ENCODE measurements at regions not wholly inside any gene's neighbourhood (a gene's known extent, or its start where the extent isn't known, plus 50 kb on each side); places are given as distances from the start of the nearest gene placed in this dataset.

- Histone ChIP-seq H3K27ac (ENCODE audit: low read length) (peak overlapping the region; percentile 97), H4K20me1 (ENCODE audit: insufficient read depth, low read depth, low read length) (no peaks in the 10 kb centered on the region), H3K4me3 (ENCODE audit: low read length) (peak overlapping the region; percentile 20; the same call in 1 of the 2 replicates), H3K9me3 (ENCODE audit: low read length) (no peaks in the 10 kb centered on the region), H3K4me2 (ENCODE audit: low read depth, low read length, poor library complexity, severe bottlenecking) (peak overlapping the region; percentile 64), H3K36me3 (ENCODE audit: insufficient read depth, low read length) (no peaks in the 10 kb centered on the region), H3K79me2 (ENCODE audit: low read length) (no peaks in the 10 kb centered on the region), H3K4me1 (ENCODE audit: low read length) (peaks cover 76% of the 10 kb centered on the region), H3K9ac (ENCODE audit: low read length) (peak overlapping the region; percentile 69), H3K9me2 (replicated peaks; ENCODE audit: insufficient read depth, low read length) (no peaks in the 10 kb centered on the region), H2AFZ (ENCODE audit: low read length) (peak overlapping the region; percentile 13; the same call in 1 of the 2 replicates), H3K27me3 (ENCODE audit: low read length) (no peaks in the 10 kb centered on the region)
- peak; percentile 98 for DNase-seq
Measured at GRCh38 chr2:67836866-67837265, 225.9 kb downstream of the C1D start.

- DNase-seq = peak; percentile 54
- no peaks in the 10 kb centered on the region for H3K9me3 ChIP-seq (ENCODE audit: low read length)
Measured at GRCh38 chr2:67838205-67838604, 224.6 kb downstream of the C1D start.

GRCh38 chr2:67839242-67839641, 223.6 kb downstream of the C1D start:
- Histone ChIP-seq H3K36me3 (ENCODE audit: insufficient read depth, low read length) (no peaks in the 10 kb centered on the region), H3K9ac (ENCODE audit: low read length) (peak overlapping the region; percentile 21), H3K27me3 (ENCODE audit: low read length) (no peaks in the 10 kb centered on the region), H4K20me1 (ENCODE audit: insufficient read depth, low read depth, low read length) (no peaks in the 10 kb centered on the region), H3K79me2 (ENCODE audit: low read length) (no peaks in the 10 kb centered on the region), H3K9me2 (replicated peaks; ENCODE audit: insufficient read depth, low read length) (no peaks in the 10 kb centered on the region), H3K4me1 (ENCODE audit: low read length) (peaks cover 65% of the 10 kb centered on the region), H3K27ac (ENCODE audit: low read length) (peak overlapping the region; percentile 97), H3K4me3 (ENCODE audit: low read length) (no peak overlapping the region), H2AFZ (ENCODE audit: low read length) (peak overlapping the region; percentile 32), H3K4me2 (ENCODE audit: low read depth, low read length, poor library complexity, severe bottlenecking) (peak overlapping the region; percentile 20), H3K9me3 (ENCODE audit: low read length) (no peaks in the 10 kb centered on the region)
- DNase-seq = peak; percentile 76

More at GRCh38 chr2:67838205-67838604, 224.6 kb downstream of the C1D start:
- Histone ChIP-seq H3K4me1 (ENCODE audit: low read length) (peaks cover 75% of the 10 kb centered on the region), H2AFZ (ENCODE audit: low read length) (peak overlapping the region; percentile 1; the same call in 1 of the 2 replicates), H3K4me3 (ENCODE audit: low read length) (no peak overlapping the region), H3K9ac (ENCODE audit: low read length) (peak overlapping the region; percentile 69), H4K20me1 (ENCODE audit: insufficient read depth, low read depth, low read length) (no peaks in the 10 kb centered on the region), H3K27me3 (ENCODE audit: low read length) (no peaks in the 10 kb centered on the region), H3K9me2 (replicated peaks; ENCODE audit: insufficient read depth, low read length) (no peaks in the 10 kb centered on the region), H3K27ac (ENCODE audit: low read length) (peak overlapping the region; percentile 97), H3K4me2 (ENCODE audit: low read depth, low read length, poor library complexity, severe bottlenecking) (peak overlapping the region; percentile 64), H3K79me2 (ENCODE audit: low read length) (no peaks in the 10 kb centered on the region), H3K36me3 (ENCODE audit: insufficient read depth, low read length) (no peaks in the 10 kb centered on the region)

- Histone ChIP-seq H4K20me1 (ENCODE audit: insufficient read depth, low read depth, low read length) (no peaks in the 10 kb centered on the region), H3K4me2 (ENCODE audit: low read depth, low read length, poor library complexity, severe bottlenecking) (peak overlapping the region; percentile 20), H3K4me1 (ENCODE audit: low read length) (peaks cover 61% of the 10 kb centered on the region), H2AFZ (ENCODE audit: low read length) (peak overlapping the region; percentile 32), H3K9me3 (ENCODE audit: low read length) (no peaks in the 10 kb centered on the region), H3K9ac (ENCODE audit: low read length) (peak overlapping the region; percentile 21), H3K27me3 (ENCODE audit: low read length) (no peaks in the 10 kb centered on the region), H3K27ac (ENCODE audit: low read length) (peak overlapping the region; percentile 97), H3K9me2 (replicated peaks; ENCODE audit: insufficient read depth, low read length) (no peaks in the 10 kb centered on the region), H3K79me2 (ENCODE audit: low read length) (no peaks in the 10 kb centered on the region), H3K36me3 (ENCODE audit: insufficient read depth, low read length) (no peaks in the 10 kb centered on the region), H3K4me3 (ENCODE audit: low read length) (no peak overlapping the region)
- no peak for DNase-seq
Measured at GRCh38 chr2:67839668-67840067, 223.1 kb downstream of the C1D start.

- Histone ChIP-seq H3K4me1 (ENCODE audit: low read length) (peaks cover 54% of the 10 kb centered on the region), H4K20me1 (ENCODE audit: insufficient read depth, low read depth, low read length) (no peaks in the 10 kb centered on the region), H3K9ac (ENCODE audit: low read length) (peak overlapping the region; percentile 21; the same call in 1 of the 2 replicates), H3K4me2 (ENCODE audit: low read depth, low read length, poor library complexity, severe bottlenecking) (peak overlapping the region; percentile 20), H3K9me3 (ENCODE audit: low read length) (no peaks in the 10 kb centered on the region), H2AFZ (ENCODE audit: low read length) (no peak overlapping the region; the same call in 1 of the 2 replicates), H3K27ac (ENCODE audit: low read length) (peak overlapping the region; percentile 97), H3K36me3 (ENCODE audit: insufficient read depth, low read length) (no peaks in the 10 kb centered on the region), H3K79me2 (ENCODE audit: low read length) (no peaks in the 10 kb centered on the region), H3K9me2 (replicated peaks; ENCODE audit: insufficient read depth, low read length) (no peaks in the 10 kb centered on the region), H3K27me3 (ENCODE audit: low read length) (no peaks in the 10 kb centered on the region), H3K4me3 (ENCODE audit: low read length) (no peak overlapping the region)
- DNase-seq = peak; percentile 97
Measured at GRCh38 chr2:67840460-67841068, 222.2 kb downstream of the C1D start.

- Histone ChIP-seq H2AFZ (ENCODE audit: low read length) (no peak overlapping the region), H3K27me3 (ENCODE audit: low read length) (no peaks in the 10 kb centered on the region), H3K9me3 (ENCODE audit: low read length) (no peaks in the 10 kb centered on the region), H3K4me3 (ENCODE audit: low read length) (no peak overlapping the region), H3K9ac (ENCODE audit: low read length) (no peak overlapping the region), H3K79me2 (ENCODE audit: low read length) (no peaks in the 10 kb centered on the region), H3K9me2 (replicated peaks; ENCODE audit: insufficient read depth, low read length) (no peaks in the 10 kb centered on the region), H3K4me2 (ENCODE audit: low read depth, low read length, poor library complexity, severe bottlenecking) (no peak overlapping the region), H3K4me1 (ENCODE audit: low read length) (peaks cover 48% of the 10 kb centered on the region), H3K27ac (ENCODE audit: low read length) (no peak overlapping the region), H4K20me1 (ENCODE audit: insufficient read depth, low read depth, low read length) (no peaks in the 10 kb centered on the region), H3K36me3 (ENCODE audit: insufficient read depth, low read length) (no peaks in the 10 kb centered on the region)
- DNase-seq = no peak
Measured at GRCh38 chr2:67841711-67842110, 221.1 kb downstream of the C1D start.

GRCh38 chr2:67842375-67842959, 220.3 kb downstream of the C1D start:
- no peaks in the 10 kb centered on the region for H3K79me2 ChIP-seq (ENCODE audit: low read length)
- no peaks in the 10 kb centered on the region for H3K9me3 ChIP-seq (ENCODE audit: low read length)
- H3K4me2 ChIP-seq (ENCODE audit: low read depth, low read length, poor library complexity, severe bottlenecking) = no peak overlapping the region
- DNase-seq = no peak
- H3K4me3 ChIP-seq (ENCODE audit: low read length) = no peak overlapping the region
- H3K27me3 ChIP-seq (ENCODE audit: low read length) = no peaks in the 10 kb centered on the region
- no peak overlapping the region for H3K9ac ChIP-seq (ENCODE audit: low read length)
- H3K4me1 ChIP-seq (ENCODE audit: low read length) = peaks cover 41% of the 10 kb centered on the region
- H4K20me1 ChIP-seq (ENCODE audit: insufficient read depth, low read depth, low read length) = no peaks in the 10 kb centered on the region
- no peaks in the 10 kb centered on the region for H3K36me3 ChIP-seq (ENCODE audit: insufficient read depth, low read length)
- H3K9me2 ChIP-seq (replicated peaks; ENCODE audit: insufficient read depth, low read length) = no peaks in the 10 kb centered on the region
- H3K27ac ChIP-seq (ENCODE audit: low read length) = no peak overlapping the region
- H2AFZ ChIP-seq (ENCODE audit: low read length) = no peak overlapping the region

GRCh38 chr2:67844024-67844540, 218.7 kb downstream of the C1D start:
- H3K27me3 ChIP-seq (ENCODE audit: low read length) = no peaks in the 10 kb centered on the region
- no peaks in the 10 kb centered on the region for H3K36me3 ChIP-seq (ENCODE audit: insufficient read depth, low read length)
- H3K4me3 ChIP-seq (ENCODE audit: low read length) = no peak overlapping the region
- no peak for DNase-seq
- H3K79me2 ChIP-seq (ENCODE audit: low read length) = no peaks in the 10 kb centered on the region
- no peaks in the 10 kb centered on the region for H3K9me2 ChIP-seq (replicated peaks; ENCODE audit: insufficient read depth, low read length)
- H2AFZ ChIP-seq (ENCODE audit: low read length) = peak overlapping the region; percentile 23; the same call in 1 of the 2 replicates
- no peaks in the 10 kb centered on the region for H4K20me1 ChIP-seq (ENCODE audit: insufficient read depth, low read depth, low read length)
- H3K9me3 ChIP-seq (ENCODE audit: low read length) = no peaks in the 10 kb centered on the region
- H3K27ac ChIP-seq (ENCODE audit: low read length) = no peak overlapping the region
- H3K4me1 ChIP-seq (ENCODE audit: low read length) = peaks cover 25% of the 10 kb centered on the region
- no peak overlapping the region for H3K9ac ChIP-seq (ENCODE audit: low read length)
- H3K4me2 ChIP-seq (ENCODE audit: low read depth, low read length, poor library complexity, severe bottlenecking) = no peak overlapping the region

All from Karpas-422 (cell line).